ENCODE measurements at regions not wholly inside any gene's neighbourhood (a gene's known extent, or its start where the extent isn't known, plus 50 kb on each side); places are given as distances from the start of the nearest gene placed in this dataset.

GRCh38 chr10:18773180-18773579 lies 113.9 kb downstream of the ARL5B start:
- no peak overlapping the region for H3K27ac ChIP-seq (ENCODE audit: low read depth in 1 of 2, low read length in 2 of 2)
- H3K36me3 ChIP-seq (ENCODE audit: control insufficient read depth in 1 of 2, insufficient read depth in 2 of 2, low read length in 1 of 2), result no peaks in the 10 kb centered on the region
- intact Hi-C loops (cut with DNase I), result no loop called here
- H3K4me3 ChIP-seq (ENCODE audit: low read length in 2 of 2), result no peak overlapping the region
- H3K9me3 ChIP-seq (ENCODE audit: control insufficient read depth, low read length), result no peaks in the 10 kb centered on the region
- 79 to 85% methylated on average over 4 of the region's 4 CpGs for WGBS, 2 donors
- H3K27me3 ChIP-seq (ENCODE audit: control insufficient read depth in 1 of 2, insufficient read depth in 2 of 2, low read length in 1 of 2), result no peaks in the 10 kb centered on the region
- H3K4me1 ChIP-seq (ENCODE audit: control insufficient read depth in 1 of 2, insufficient read depth in 2 of 2, low read length in 2 of 2), result no peaks in the 10 kb centered on the region
- no peak for ATAC-seq (ENCODE audit: low FRiP score)
- no peak for DNase-seq

- intact Hi-C loops (cut with DNase I), result no loop called here
- Histone ChIP-seq H3K36me3 (ENCODE audit: control insufficient read depth in 1 of 2, insufficient read depth in 2 of 2, low read length in 1 of 2) (no peaks in the 10 kb centered on the region), H3K9me3 (ENCODE audit: control insufficient read depth, low read length) (no peaks in the 10 kb centered on the region), H3K27me3 (ENCODE audit: control insufficient read depth in 1 of 2, insufficient read depth in 2 of 2, low read length in 1 of 2) (no peaks in the 10 kb centered on the region), H3K4me1 (ENCODE audit: control insufficient read depth in 1 of 2, insufficient read depth in 2 of 2, low read length in 2 of 2) (no peaks in the 10 kb centered on the region), H3K27ac (ENCODE audit: low read depth in 1 of 2, low read length in 2 of 2) (no peak overlapping the region), H3K4me3 (ENCODE audit: low read length in 2 of 2) (no peak overlapping the region)
- 92 to 95% methylated on average over 8 of the region's 8 CpGs for WGBS, 2 donors
- DNase-seq (no peak), ATAC-seq (ENCODE audit: low FRiP score) (no peak)
Measured at GRCh38 chr10:18777258-18777657, 118.0 kb downstream of the ARL5B start.

GRCh38 chr10:18786478-18786877 lies 127.2 kb downstream of the ARL5B start:
- 39 to 41% methylated on average over 3 of the region's 3 CpGs for whole genome bisulfite sequencing, 2 donors
- Histone ChIP-seq H3K4me1 (ENCODE audit: control insufficient read depth in 1 of 2, insufficient read depth in 2 of 2, low read length in 2 of 2) (no peaks in the 10 kb centered on the region), H3K27ac (ENCODE audit: low read depth in 1 of 2, low read length in 2 of 2) (no peak overlapping the region), H3K4me3 (ENCODE audit: low read length in 2 of 2) (no peak overlapping the region), H3K9me3 (ENCODE audit: control insufficient read depth, low read length) (no peaks in the 10 kb centered on the region), H3K36me3 (ENCODE audit: control insufficient read depth in 1 of 2, insufficient read depth in 2 of 2, low read length in 1 of 2) (no peaks in the 10 kb centered on the region), H3K27me3 (ENCODE audit: control insufficient read depth in 1 of 2, insufficient read depth in 2 of 2, low read length in 1 of 2) (no peaks in the 10 kb centered on the region)
- intact Hi-C loops (cut with DNase I), result no loop called here
- no peak for ATAC-seq (ENCODE audit: low FRiP score)
- DNase-seq, result no peak

GRCh38 chr10:18793951-18794350 lies 134.7 kb downstream of the ARL5B start:
- no peak overlapping the region for H3K4me3 ChIP-seq (ENCODE audit: low read length in 2 of 2)
- H3K4me1 ChIP-seq (ENCODE audit: control insufficient read depth in 1 of 2, insufficient read depth in 2 of 2, low read length in 2 of 2), result no peaks in the 10 kb centered on the region
- no peak overlapping the region for H3K27ac ChIP-seq (ENCODE audit: low read depth in 1 of 2, low read length in 2 of 2)
- H3K9me3 ChIP-seq (ENCODE audit: control insufficient read depth, low read length), result no peaks in the 10 kb centered on the region
- intact Hi-C loops (cut with DNase I), result no loop called here
- 40 to 42% methylated on average over 3 of the region's 3 CpGs for WGBS, 2 donors
- H3K27me3 ChIP-seq (ENCODE audit: control insufficient read depth in 1 of 2, insufficient read depth in 2 of 2, low read length in 1 of 2), result no peaks in the 10 kb centered on the region
- ATAC-seq (ENCODE audit: low FRiP score) (no peak), DNase-seq (no peak)
- no peaks in the 10 kb centered on the region for H3K36me3 ChIP-seq (ENCODE audit: control insufficient read depth in 1 of 2, insufficient read depth in 2 of 2, low read length in 1 of 2)

- Histone ChIP-seq H3K4me1 (ENCODE audit: control insufficient read depth in 1 of 2, insufficient read depth in 2 of 2, low read length in 2 of 2) (no peaks in the 10 kb centered on the region), H3K9me3 (ENCODE audit: control insufficient read depth, low read length) (no peaks in the 10 kb centered on the region), H3K27me3 (ENCODE audit: control insufficient read depth in 1 of 2, insufficient read depth in 2 of 2, low read length in 1 of 2) (no peaks in the 10 kb centered on the region), H3K4me3 (ENCODE audit: low read length in 2 of 2) (no peak overlapping the region), H3K27ac (ENCODE audit: low read depth in 1 of 2, low read length in 2 of 2) (no peak overlapping the region), H3K36me3 (ENCODE audit: control insufficient read depth in 1 of 2, insufficient read depth in 2 of 2, low read length in 1 of 2) (no peaks in the 10 kb centered on the region)
- intact Hi-C loops (cut with DNase I), result no loop called here
- WGBS, 2 donors, result 66 to 67% methylated on average over 3 of the region's 3 CpGs
- ATAC-seq (ENCODE audit: low FRiP score), result peak; percentile 19
- DNase-seq, result no peak
Measured at GRCh38 chr10:18795549-18795948, 136.3 kb downstream of the ARL5B start.

GRCh38 chr10:18797286-18797685 lies 138.1 kb downstream of the ARL5B start:
- Histone ChIP-seq H3K9me3 (ENCODE audit: control insufficient read depth, low read length) (no peaks in the 10 kb centered on the region), H3K27me3 (ENCODE audit: control insufficient read depth in 1 of 2, insufficient read depth in 2 of 2, low read length in 1 of 2) (no peaks in the 10 kb centered on the region), H3K27ac (ENCODE audit: low read depth in 1 of 2, low read length in 2 of 2) (no peak overlapping the region), H3K4me1 (ENCODE audit: control insufficient read depth in 1 of 2, insufficient read depth in 2 of 2, low read length in 2 of 2) (no peaks in the 10 kb centered on the region), H3K36me3 (ENCODE audit: control insufficient read depth in 1 of 2, insufficient read depth in 2 of 2, low read length in 1 of 2) (no peaks in the 10 kb centered on the region), H3K4me3 (ENCODE audit: low read length in 2 of 2) (no peak overlapping the region)
- no peak for ATAC-seq (ENCODE audit: low FRiP score)
- 48 to 56% methylated on average over 3 of the region's 3 CpGs for WGBS, 2 donors
- intact Hi-C loops (cut with DNase I), result no loop called here
- DNase-seq, result no peak

GRCh38 chr10:18822156-18822555 lies 162.9 kb downstream of the ARL5B start:
- no peak for ATAC-seq (ENCODE audit: low FRiP score)

GRCh38 chr10:18829259-18829658 lies 170.0 kb downstream of the ARL5B start:
- Histone ChIP-seq H3K9me3 (ENCODE audit: control insufficient read depth, low read length) (no peaks in the 10 kb centered on the region), H3K4me1 (ENCODE audit: control insufficient read depth in 1 of 2, insufficient read depth in 2 of 2, low read length in 2 of 2) (no peaks in the 10 kb centered on the region), H3K4me3 (ENCODE audit: low read length in 2 of 2) (no peak overlapping the region), H3K27me3 (ENCODE audit: control insufficient read depth in 1 of 2, insufficient read depth in 2 of 2, low read length in 1 of 2) (no peaks in the 10 kb centered on the region), H3K27ac (ENCODE audit: low read depth in 1 of 2, low read length in 2 of 2) (no peak overlapping the region), H3K36me3 (ENCODE audit: control insufficient read depth in 1 of 2, insufficient read depth in 2 of 2, low read length in 1 of 2) (no peaks in the 10 kb centered on the region)
- 73 to 74% methylated on average over 2 of the region's 2 CpGs for WGBS, 2 donors
- intact Hi-C loops (cut with DNase I), result no loop called here
- DNase-seq (no peak), ATAC-seq (ENCODE audit: low FRiP score) (no peak)

More at GRCh38 chr10:18822156-18822555, 162.9 kb downstream of the ARL5B start:
- DNase-seq, result no peak
- Histone ChIP-seq H3K4me3 (ENCODE audit: low read length in 2 of 2) (no peak overlapping the region), H3K27me3 (ENCODE audit: control insufficient read depth in 1 of 2, insufficient read depth in 2 of 2, low read length in 1 of 2) (no peaks in the 10 kb centered on the region), H3K36me3 (ENCODE audit: control insufficient read depth in 1 of 2, insufficient read depth in 2 of 2, low read length in 1 of 2) (no peaks in the 10 kb centered on the region), H3K9me3 (ENCODE audit: control insufficient read depth, low read length) (no peaks in the 10 kb centered on the region), H3K27ac (ENCODE audit: low read depth in 1 of 2, low read length in 2 of 2) (no peak overlapping the region), H3K4me1 (ENCODE audit: control insufficient read depth in 1 of 2, insufficient read depth in 2 of 2, low read length in 2 of 2) (no peaks in the 10 kb centered on the region)
- intact Hi-C loops (cut with DNase I), result no loop called here
- 19 to 30% methylated on average over 2 of the region's 2 CpGs for WGBS, 2 donors

GRCh38 chr10:18830277-18830676 lies 171.0 kb downstream of the ARL5B start:
- Histone ChIP-seq H3K9me3 (ENCODE audit: control insufficient read depth, low read length) (no peaks in the 10 kb centered on the region), H3K36me3 (ENCODE audit: control insufficient read depth in 1 of 2, insufficient read depth in 2 of 2, low read length in 1 of 2) (no peaks in the 10 kb centered on the region), H3K4me1 (ENCODE audit: control insufficient read depth in 1 of 2, insufficient read depth in 2 of 2, low read length in 2 of 2) (no peaks in the 10 kb centered on the region), H3K27me3 (ENCODE audit: control insufficient read depth in 1 of 2, insufficient read depth in 2 of 2, low read length in 1 of 2) (no peaks in the 10 kb centered on the region), H3K4me3 (ENCODE audit: low read length in 2 of 2) (no peak overlapping the region), H3K27ac (ENCODE audit: low read depth in 1 of 2, low read length in 2 of 2) (no peak overlapping the region)
- DNase-seq (no peak), ATAC-seq (ENCODE audit: low FRiP score) (no peak)
- WGBS, 2 donors, result 60 to 63% methylated on average over 2 of the region's 2 CpGs
- intact Hi-C loops (cut with DNase I), result no loop called here

Data from aorta (tissue), 5 donors.